PC-3 (cell line): ENCODE measurements at regions not wholly inside any gene's neighbourhood (a gene's known extent, or its start where the extent isn't known, plus 50 kb on each side); places are given as distances from the start of the nearest gene placed in this dataset.

Source experiments
- ATAC-seq: fragments of 200-7000 bp; cut with Tn5 transposase; 2 replicates; pipeline ENCODE4 v1.9.1; 2020; ENCODE audit warnings: mild to moderate bottlenecking, moderate library complexity
- BruUV-seq: library from RNA; stranded (reverse); fragments of 400-500 nt; replicated peaks from 2 replicates; lab custom pipeline; 2021; lab: Mats Ljungman, UMichigan
- CTCF ChIA-PET: fragments of 300-600 bp; sonication (Branson Sonifier 250); formaldehyde crosslinking; loops from one replicate; lab custom pipeline; 2022; ENCODE audit warnings: antibody characterized with exemption; lab: Charles Lee
- POLR2A ChIA-PET: fragments of 300-600 bp; sonication (Branson Sonifier 250); formaldehyde crosslinking; loops from one replicate; lab custom pipeline; 2022; ENCODE audit warnings: antibody characterized with exemption; ENCODE audit not compliant: unreplicated experiment; lab: Charles Lee
- DNase-seq: peaks from one replicate; pipeline ENCODE4 v3.0.0-alpha.2; 2015
- H2AFZ ChIP-seq: fragments of 300-600 bp; sonication (generic); 2 replicates; pipeline ENCODE4 v1.6.0; 2016; ENCODE audit warnings: antibody characterized with exemption, low read length
- H3F3A ChIP-seq: fragments of 300-600 bp; sonication (generic); one replicate; pipeline ENCODE4 v1.6.0; 2017; ENCODE audit warnings: antibody characterized with exemption, low read length, control low read depth, mild to moderate bottlenecking; ENCODE audit not compliant: unreplicated experiment
- H3K27ac ChIP-seq: fragments of 300-600 bp; sonication (generic); 2 replicates; pipeline ENCODE4 v1.5.1; 2016; ENCODE audit warnings: mild to moderate bottlenecking, low read length
- H3K27me3 ChIP-seq: fragments of 300-600 bp; sonication (generic); 2 replicates; pipeline ENCODE4 v1.6.1; 2016; ENCODE audit warnings: low read length, mixed read lengths
- H3K36me3 ChIP-seq: fragments of 300-600 bp; sonication (generic); 2 replicates; pipeline ENCODE4 v1.6.1; 2016; ENCODE audit warnings: low read depth, mixed run types, low read length, mixed read lengths
- H3K4me1 ChIP-seq: fragments of 300-600 bp; sonication (generic); 2 replicates; pipeline ENCODE4 v1.5.1; 2016; ENCODE audit warnings: low read length; ENCODE audit not compliant: insufficient read depth
- H3K4me2 ChIP-seq: fragments of 300-600 bp; sonication (generic); 2 replicates; pipeline ENCODE4 v1.6.0; 2016; ENCODE audit warnings: low read length
- H3K4me3 ChIP-seq: fragments of 300-600 bp; sonication (generic); 2 replicates; pipeline ENCODE4 v1.5.1; 2016; ENCODE audit warnings: mild to moderate bottlenecking, low read length, mixed read lengths
- H3K79me2 ChIP-seq: fragments of 300-600 bp; sonication (generic); 2 replicates; pipeline ENCODE4 v1.6.1; 2017; ENCODE audit warnings: low read length, mixed read lengths
- H3K9ac ChIP-seq: fragments of 300-600 bp; sonication (generic); 2 replicates; pipeline ENCODE4 v1.6.0; 2016; ENCODE audit warnings: mild to moderate bottlenecking, low read length
- H3K9me2 ChIP-seq: fragments of 300-600 bp; sonication (generic); replicated peaks from 2 replicates; pipeline ENCODE4 v1.6.1; 2016; ENCODE audit warnings: mixed run types, low read length, mixed read lengths
- H3K9me3 ChIP-seq: fragments of 300-600 bp; sonication (generic); 2 replicates; pipeline ENCODE4 v1.6.1; 2016; ENCODE audit warnings: low read length, mixed read lengths
- H4K20me1 ChIP-seq: fragments of 300-600 bp; sonication (generic); 2 replicates; pipeline ENCODE4 v1.6.1; 2016; ENCODE audit warnings: low read length, mixed read lengths
- CTCF ChIP-seq: fragments of 300-600 bp; sonication (generic); conservative IDR thresholded peaks from 2 replicates; pipeline ENCODE4 v1.5.1; 2017; ENCODE audit warnings: antibody characterized with exemption, low read depth, mild to moderate bottlenecking, low read length
- EZH2 ChIP-seq: fragments of 300-600 bp; sonication (generic); IDR thresholded peaks from one replicate; pipeline ENCODE4 v1.6.1; 2017; ENCODE audit warnings: antibody characterized with exemption, mild to moderate bottlenecking, low read length; ENCODE audit not compliant: unreplicated experiment
- EZH2phosphoT487 ChIP-seq: fragments of 300-600 bp; sonication (generic); IDR thresholded peaks from 2 replicates; pipeline ENCODE4 v1.6.1; 2018; ENCODE audit warnings: mild to moderate bottlenecking, antibody characterized with exemption, low read length, borderline replicate concordance
- intact Hi-C: fragments of 100-400 bp; cut with micrococcal nuclease; formaldehyde crosslinking; loops from 2 replicates; pipeline ENCODE4 v1.9.0; 2023

- BruUV-seq, result no TSS peak
- H3K4me2 ChIP-seq, result no peak overlapping the region
These were observed 91.9 kb upstream of the SALL4 start for GRCh38 chr20:51894201-51894600.

GRCh38 chr20:51893723-51894122 lies 91.4 kb upstream of the SALL4 start:
- ChIA-PET POLR2A (no interaction called here), CTCF (no interaction called here)
- no peak for TF ChIP-seq EZH2phosphoT487
- no peak for TF ChIP-seq CTCF
- TF ChIP-seq EZH2, result no peak
- no peaks in the 10 kb centered on the region for H3K9me3 ChIP-seq
- intact Hi-C loops, result no loop called here
- no peaks in the 10 kb centered on the region for H3K9me2 ChIP-seq
- H3K9ac ChIP-seq, result no peak overlapping the region
- no peaks in the 10 kb centered on the region for H3K4me1 ChIP-seq
- H3K27me3 ChIP-seq, result no peaks in the 10 kb centered on the region
- no peaks in the 10 kb centered on the region for H4K20me1 ChIP-seq
- no peak overlapping the region for H2AFZ ChIP-seq
- ATAC-seq (no peak), DNase-seq (no peak)
- H3F3A ChIP-seq, result no peaks in the 10 kb centered on the region
- no peak overlapping the region for H3K4me3 ChIP-seq
- H3K27ac ChIP-seq, result no peak overlapping the region
- BruUV-seq, result no TSS peak
- no peaks in the 10 kb centered on the region for H3K79me2 ChIP-seq
- H3K4me2 ChIP-seq, result no peak overlapping the region
- no peaks in the 10 kb centered on the region for H3K36me3 ChIP-seq

More at GRCh38 chr20:51894201-51894600, 91.9 kb upstream of the SALL4 start:
- H3K27me3 ChIP-seq, result no peaks in the 10 kb centered on the region
- no peaks in the 10 kb centered on the region for H3F3A ChIP-seq
- POLR2A ChIA-PET, result no interaction called here
- no peaks in the 10 kb centered on the region for H3K79me2 ChIP-seq
- ATAC-seq (peak; percentile 15; the same call in 1 of the 2 replicates), DNase-seq (no peak)
- H3K4me1 ChIP-seq, result no peaks in the 10 kb centered on the region
- no peaks in the 10 kb centered on the region for H3K9me3 ChIP-seq
- H3K9ac ChIP-seq, result no peak overlapping the region
- H2AFZ ChIP-seq, result no peak overlapping the region
- no peaks in the 10 kb centered on the region for H4K20me1 ChIP-seq
- H3K9me2 ChIP-seq, result no peaks in the 10 kb centered on the region
- no peak overlapping the region for H3K4me3 ChIP-seq
- H3K27ac ChIP-seq, result no peak overlapping the region
- no peaks in the 10 kb centered on the region for H3K36me3 ChIP-seq
- intact Hi-C loops, result no loop called here
- no peak for TF ChIP-seq EZH2phosphoT487
- CTCF ChIA-PET, result no interaction called here

- Histone ChIP-seq H2AFZ (no peak overlapping the region), H3K4me2 (no peak overlapping the region), H3K9ac (no peak overlapping the region), H3K9me2 (no peaks in the 10 kb centered on the region), H4K20me1 (no peaks in the 10 kb centered on the region), H3K36me3 (no peaks in the 10 kb centered on the region), H3K27me3 (no peaks in the 10 kb centered on the region), H3K4me1 (no peaks in the 10 kb centered on the region), H3K4me3 (no peak overlapping the region), H3K27ac (no peak overlapping the region), H3F3A (no peaks in the 10 kb centered on the region), H3K9me3 (no peaks in the 10 kb centered on the region), H3K79me2 (no peaks in the 10 kb centered on the region)
- TF ChIP-seq EZH2 (no peak), EZH2phosphoT487 (no peak)
- POLR2A ChIA-PET, result interaction anchor here (0.6 kb wide), 1 partner anchor 16 kb away, joined by 3 read pairs; no protein-coding TSS in a partner anchor
- intact Hi-C loops, result no loop called here
- no TSS peak for BruUV-seq
- CTCF ChIA-PET, result no interaction called here
- no peak for ATAC-seq
- DNase-seq, result no peak
These were observed 87.7 kb upstream of the SALL4 start for GRCh38 chr20:51890003-51890402.

GRCh38 chr20:51889466-51889865 lies 87.1 kb upstream of the SALL4 start:
- Histone ChIP-seq H2AFZ (no peak overlapping the region), H3K9me3 (no peaks in the 10 kb centered on the region), H3K27ac (no peak overlapping the region), H3F3A (no peaks in the 10 kb centered on the region), H3K4me3 (no peak overlapping the region), H3K36me3 (no peaks in the 10 kb centered on the region), H3K4me2 (no peak overlapping the region), H3K27me3 (no peaks in the 10 kb centered on the region), H4K20me1 (no peaks in the 10 kb centered on the region), H3K9ac (no peak overlapping the region), H3K9me2 (no peaks in the 10 kb centered on the region), H3K79me2 (no peaks in the 10 kb centered on the region), H3K4me1 (no peaks in the 10 kb centered on the region)
- BruUV-seq, result no TSS peak
- ATAC-seq, result no peak
- intact Hi-C loops, result no loop called here
- TF ChIP-seq EZH2 (no peak), CTCF (no peak), EZH2phosphoT487 (no peak)
- ChIA-PET POLR2A (interaction anchor here (0.6 kb wide), 1 partner anchor 15 kb away, joined by 3 read pairs; no protein-coding TSS in a partner anchor), CTCF (no interaction called here)
- no peak for DNase-seq
